Liver (tissue), 7 donors: ENCODE measurements at regions not wholly inside any gene's neighbourhood (a gene's known extent, or its start where the extent isn't known, plus 50 kb on each side); places are given as distances from the start of the nearest gene placed in this dataset.

Experiments used
- DNase-seq: peaks from one replicate; pipeline ENCODE4 v3.0.0-alpha.2; 2017; ENCODE audit warnings: low spot score
- H3K27ac ChIP-seq, 2 donors: one replicate each; pipeline ENCODE4 v1.7.0; 2013; ENCODE audit warnings: inconsistent platforms in 2 of 2, low read length in 2 of 2, control low read depth in 1 of 2, low read depth in 1 of 2, mild to moderate bottlenecking in 1 of 2
- H3K27me3 ChIP-seq, 4 donors: one replicate each; pipeline versions ENCODE4 v1.6.1 to v1.7.0; 2013; ENCODE audit warnings: low read length in 3 of 4, inconsistent platforms in 1 of 4, mild to moderate bottlenecking in 1 of 4, moderate library complexity in 1 of 4; ENCODE audit not compliant: control insufficient read depth in 4 of 4, insufficient read depth in 4 of 4
- H3K36me3 ChIP-seq, 4 donors: one replicate each; pipeline versions ENCODE4 v1.6.1 to v1.7.0; 2013; ENCODE audit warnings: low read length in 3 of 4, mild to moderate bottlenecking in 3 of 4, low read depth in 1 of 4, moderate library complexity in 1 of 4; ENCODE audit not compliant: control insufficient read depth in 4 of 4, insufficient read depth in 3 of 4
- H3K4me1 ChIP-seq, 4 donors: one replicate each; pipeline versions ENCODE4 v1.6.1 to v1.7.0; 2013; ENCODE audit warnings: low read length in 3 of 4, mild to moderate bottlenecking in 3 of 4, moderate library complexity in 1 of 4; ENCODE audit not compliant: control insufficient read depth in 4 of 4, insufficient read depth in 4 of 4
- H3K4me3 ChIP-seq, 3 donors: one replicate each; pipeline versions ENCODE4 v1.6.1 to v1.7.0; 2013; ENCODE audit warnings: low read length in 3 of 3, control low read depth in 1 of 3, low read depth in 1 of 3, mild to moderate bottlenecking in 1 of 3
- H3K9ac ChIP-seq, 2 donors: one replicate each; pipeline ENCODE4 v1.7.0; 2013; ENCODE audit warnings: low read length in 2 of 2, mild to moderate bottlenecking in 2 of 2, moderate library complexity in 2 of 2, control low read depth in 1 of 2, low read depth in 1 of 2
- H3K9me3 ChIP-seq, 4 donors: one replicate each; pipeline versions ENCODE4 v1.6.1 to v1.7.0; 2013; ENCODE audit warnings: low read length in 3 of 4; ENCODE audit not compliant: control insufficient read depth in 4 of 4
- EGR1 ChIP-seq, 2 donors: IDR thresholded peaks; 2 replicates each; pipeline ENCODE4 v1.6.1; 2016 to 2018; ENCODE audit warnings: antibody characterized with exemption in 2 of 2, low read depth in 2 of 2
- FOXA1 ChIP-seq: IDR thresholded peaks from 2 replicates; pipeline ENCODE4 v1.6.1; 2016; ENCODE audit warnings: antibody characterized with exemption
- FOXA2 ChIP-seq: IDR thresholded peaks from 2 replicates; pipeline ENCODE4 v1.6.1; 2016; ENCODE audit warnings: antibody characterized with exemption
- GABPA ChIP-seq, 2 donors: IDR thresholded peaks in 1 of 2; conservative IDR thresholded peaks in 1 of 2; 2 replicates each; pipeline ENCODE4 v1.6.1; 2016; ENCODE audit warnings: antibody characterized with exemption in 2 of 2, mild to moderate bottlenecking in 1 of 2, moderate library complexity in 1 of 2
- HNF4G ChIP-seq: IDR thresholded peaks from 2 replicates; pipeline ENCODE4 v1.6.1; 2016; ENCODE audit warnings: antibody characterized with exemption
- YY1 ChIP-seq: IDR thresholded peaks from 2 replicates; pipeline ENCODE4 v1.6.1; 2016; ENCODE audit warnings: antibody characterized with exemption, mild to moderate bottlenecking
- WGBS: extraction: QIAGEN DNeasy Blood & Tissue Kit; methylation state at CpG from one replicate; pipeline ENCODE4 v1.1.7; 2013; 5-methylcytosine and 5-hydroxymethylcytosine counted together
- TF ChIP-seq, protein P1 (sequence below): IDR thresholded peaks from 2 replicates; pipeline ENCODE4 v1.6.1; 2016; ENCODE audit warnings: antibody characterized with exemption
- TF ChIP-seq, protein P2 (sequence below): IDR thresholded peaks from 2 replicates; pipeline ENCODE4 v1.6.1; 2016; ENCODE audit warnings: antibody characterized with exemption, mild to moderate bottlenecking
- TF ChIP-seq, protein P3 (sequence below): IDR thresholded peaks from 2 replicates; pipeline ENCODE4 v1.6.1; 2016; ENCODE audit warnings: antibody characterized with exemption
- donor health status: healthy.
- donor health status: healthy.
- donor health status: healthy.
- donor health status: healthy.

DNA sequence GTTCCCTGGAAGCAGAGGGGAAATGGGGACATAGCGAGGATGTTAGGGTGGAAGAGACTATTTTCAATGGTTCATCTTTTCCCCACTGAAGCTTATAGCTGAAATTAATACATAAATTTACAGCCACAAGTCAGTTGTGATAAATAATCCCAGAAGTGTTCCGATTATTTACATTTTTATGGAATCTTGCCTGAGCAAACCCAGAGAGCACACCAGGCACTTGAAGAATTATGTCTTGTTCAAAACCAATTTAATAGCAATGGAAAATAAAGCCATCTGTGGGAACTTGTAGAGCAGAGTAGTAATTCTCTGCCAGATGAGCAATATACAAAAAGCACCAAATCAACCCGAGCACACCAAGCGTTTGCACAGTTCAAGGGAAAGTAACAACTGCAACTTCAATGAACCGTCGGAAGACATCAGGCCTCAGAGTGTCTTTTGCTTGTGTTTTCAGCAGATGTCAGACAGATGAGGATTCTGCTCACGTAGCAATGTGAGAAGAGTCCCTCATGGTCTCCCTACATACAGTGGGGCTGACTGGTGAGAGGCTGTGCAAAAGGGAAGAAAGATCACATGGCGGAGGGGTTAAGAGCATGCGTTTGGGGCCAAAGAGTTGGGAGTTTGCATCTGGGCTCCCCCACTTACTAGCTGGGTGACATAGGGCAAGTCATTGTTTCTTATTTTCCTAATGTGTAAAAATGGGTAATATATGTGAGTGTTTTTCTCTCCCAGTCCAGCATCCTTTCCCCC, 148.7 kb upstream of the HS3ST2 start:
- Histone ChIP-seq H3K4me1 (no peaks in the 10 kb centered on the region), H3K36me3 (no peaks in the 10 kb centered on the region), H3K27me3 (peaks cover 0 to 9% (median 2%) of the 10 kb centered on the region in 4 donors), H3K9ac (no peak overlapping the region), H3K4me3 (no peak overlapping the region), H3K27ac (no peak overlapping the region), H3K9me3 (no peaks in the 10 kb centered on the region)
- no peak for TF ChIP-seq FOXA2
- no peak for TF ChIP-seq EGR1 (IDR thresholded peaks at IDR 0.05; ENCODE audit: low read depth in 2 of 2)
- TF ChIP-seq YY1 = no peak
- DNase-seq = no peak
- 82% methylated on average over 9 of the region's 9 CpGs for WGBS

DNA sequence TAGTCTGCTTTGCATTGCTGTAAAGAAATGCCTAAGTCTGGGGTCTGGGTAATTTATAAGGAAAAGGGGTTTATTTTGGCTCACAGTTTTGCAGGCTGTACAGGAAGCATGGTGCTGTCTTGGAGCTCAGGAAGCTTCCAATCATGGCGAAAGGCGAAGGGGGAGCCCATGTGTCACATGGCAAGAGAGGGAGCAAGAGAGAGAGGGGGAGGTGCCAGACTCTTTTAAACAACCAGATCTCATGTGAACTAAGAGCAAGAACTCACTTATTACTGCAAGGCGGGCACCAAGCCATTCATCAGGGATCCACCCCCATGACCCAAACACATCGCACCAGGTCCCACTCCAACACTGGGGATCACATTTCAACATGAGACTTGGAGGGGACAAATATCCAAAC, 148.2 kb upstream of the HS3ST2 start:
- Histone ChIP-seq H3K9ac (no peak overlapping the region), H3K9me3 (no peaks in the 10 kb centered on the region), H3K36me3 (no peaks in the 10 kb centered on the region), H3K27me3 (peaks cover 0 to 9% (median 2%) of the 10 kb centered on the region in 4 donors), H3K4me3 (no peak overlapping the region), H3K4me1 (no peaks in the 10 kb centered on the region), H3K27ac (no peak overlapping the region)
- WGBS = 71% methylated on average over 4 of the region's 4 CpGs
- no peak for DNase-seq
- TF ChIP-seq FOXA2 (no peak), GABPA (IDR thresholded peaks at IDR 0.05 in 1 of 2, conservative IDR thresholded peaks at IDR 0.05 in 1 of 2) (no peak), FOXA1 (no peak), EGR1 (IDR thresholded peaks at IDR 0.05; ENCODE audit: low read depth in 2 of 2) (no peak)
- TF ChIP-seq, protein P1, sequence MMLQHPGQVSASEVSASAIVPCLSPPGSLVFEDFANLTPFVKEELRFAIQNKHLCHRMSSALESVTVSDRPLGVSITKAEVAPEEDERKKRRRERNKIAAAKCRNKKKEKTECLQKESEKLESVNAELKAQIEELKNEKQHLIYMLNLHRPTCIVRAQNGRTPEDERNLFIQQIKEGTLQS = no peak

DNA sequence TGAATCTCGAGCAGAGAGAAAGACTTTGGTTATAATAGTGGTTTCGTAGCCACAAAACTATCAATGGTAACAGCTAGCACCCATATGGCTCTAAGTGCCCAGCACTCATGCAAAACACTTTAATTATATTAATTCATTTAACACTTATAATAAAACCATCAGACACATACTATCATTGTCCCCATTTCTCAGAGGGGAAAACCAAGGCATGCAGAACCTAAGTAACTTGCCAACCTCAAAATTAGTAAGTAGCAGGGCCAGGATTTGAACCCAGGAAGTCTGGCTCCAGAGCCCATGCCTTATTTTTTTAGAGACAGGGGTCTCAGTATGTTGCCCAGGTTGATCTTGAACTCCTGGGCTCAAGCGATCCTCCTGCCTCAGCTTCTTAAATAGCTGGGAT, 145.6 kb upstream of the HS3ST2 start:
- TF ChIP-seq GABPA (IDR thresholded peaks at IDR 0.05 in 1 of 2, conservative IDR thresholded peaks at IDR 0.05 in 1 of 2) = no peak
- TF ChIP-seq, protein P2, sequence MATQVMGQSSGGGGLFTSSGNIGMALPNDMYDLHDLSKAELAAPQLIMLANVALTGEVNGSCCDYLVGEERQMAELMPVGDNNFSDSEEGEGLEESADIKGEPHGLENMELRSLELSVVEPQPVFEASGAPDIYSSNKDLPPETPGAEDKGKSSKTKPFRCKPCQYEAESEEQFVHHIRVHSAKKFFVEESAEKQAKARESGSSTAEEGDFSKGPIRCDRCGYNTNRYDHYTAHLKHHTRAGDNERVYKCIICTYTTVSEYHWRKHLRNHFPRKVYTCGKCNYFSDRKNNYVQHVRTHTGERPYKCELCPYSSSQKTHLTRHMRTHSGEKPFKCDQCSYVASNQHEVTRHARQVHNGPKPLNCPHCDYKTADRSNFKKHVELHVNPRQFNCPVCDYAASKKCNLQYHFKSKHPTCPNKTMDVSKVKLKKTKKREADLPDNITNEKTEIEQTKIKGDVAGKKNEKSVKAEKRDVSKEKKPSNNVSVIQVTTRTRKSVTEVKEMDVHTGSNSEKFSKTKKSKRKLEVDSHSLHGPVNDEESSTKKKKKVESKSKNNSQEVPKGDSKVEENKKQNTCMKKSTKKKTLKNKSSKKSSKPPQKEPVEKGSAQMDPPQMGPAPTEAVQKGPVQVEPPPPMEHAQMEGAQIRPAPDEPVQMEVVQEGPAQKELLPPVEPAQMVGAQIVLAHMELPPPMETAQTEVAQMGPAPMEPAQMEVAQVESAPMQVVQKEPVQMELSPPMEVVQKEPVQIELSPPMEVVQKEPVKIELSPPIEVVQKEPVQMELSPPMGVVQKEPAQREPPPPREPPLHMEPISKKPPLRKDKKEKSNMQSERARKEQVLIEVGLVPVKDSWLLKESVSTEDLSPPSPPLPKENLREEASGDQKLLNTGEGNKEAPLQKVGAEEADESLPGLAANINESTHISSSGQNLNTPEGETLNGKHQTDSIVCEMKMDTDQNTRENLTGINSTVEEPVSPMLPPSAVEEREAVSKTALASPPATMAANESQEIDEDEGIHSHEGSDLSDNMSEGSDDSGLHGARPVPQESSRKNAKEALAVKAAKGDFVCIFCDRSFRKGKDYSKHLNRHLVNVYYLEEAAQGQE = no peak
- WGBS = 88% methylated on average over 3 of the region's 3 CpGs
- H3K27me3 ChIP-seq = peaks cover 0 to 14% (median 2%) of the 10 kb centered on the region in 4 donors

DNA sequence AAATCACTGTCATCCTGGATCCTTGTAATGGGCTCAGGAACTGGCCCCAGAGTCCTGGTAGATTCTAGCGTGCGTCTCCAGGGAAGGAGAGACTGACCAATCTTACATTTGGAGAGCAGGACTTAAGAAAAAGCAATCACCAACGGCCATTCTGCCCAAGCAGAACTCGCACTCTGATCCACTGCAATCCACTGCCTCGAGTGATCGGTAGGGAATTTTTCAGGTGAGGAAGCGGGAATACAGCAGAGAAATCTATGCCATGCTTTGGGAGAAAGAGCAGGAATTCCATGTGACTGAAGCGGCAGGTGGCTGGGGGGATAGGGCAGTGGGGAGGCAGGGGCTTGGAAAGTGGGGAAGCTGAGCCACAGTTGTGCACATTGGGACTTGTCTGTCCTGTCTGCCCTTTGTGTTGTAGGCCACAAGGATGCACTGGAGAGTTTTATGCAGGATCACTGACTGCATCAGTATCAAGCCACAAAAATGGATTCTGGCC, 143.9 kb upstream of the HS3ST2 start:
- Histone ChIP-seq H3K36me3 (no peaks in the 10 kb centered on the region), H3K4me1 (no peaks in the 10 kb centered on the region), H3K9me3 (no peaks in the 10 kb centered on the region), H3K9ac (no peak overlapping the region), H3K27me3 (peaks cover 0 to 16% (median 1%) of the 10 kb centered on the region in 4 donors), H3K27ac (no peak overlapping the region), H3K4me3 (no peak overlapping the region)
- DNase-seq = no peak
- TF ChIP-seq HNF4G = no peak
- TF ChIP-seq, protein P1 = no peak
- TF ChIP-seq EGR1 (IDR thresholded peaks at IDR 0.05; ENCODE audit: low read depth in 2 of 2) = no peak
- TF ChIP-seq, protein P3, sequence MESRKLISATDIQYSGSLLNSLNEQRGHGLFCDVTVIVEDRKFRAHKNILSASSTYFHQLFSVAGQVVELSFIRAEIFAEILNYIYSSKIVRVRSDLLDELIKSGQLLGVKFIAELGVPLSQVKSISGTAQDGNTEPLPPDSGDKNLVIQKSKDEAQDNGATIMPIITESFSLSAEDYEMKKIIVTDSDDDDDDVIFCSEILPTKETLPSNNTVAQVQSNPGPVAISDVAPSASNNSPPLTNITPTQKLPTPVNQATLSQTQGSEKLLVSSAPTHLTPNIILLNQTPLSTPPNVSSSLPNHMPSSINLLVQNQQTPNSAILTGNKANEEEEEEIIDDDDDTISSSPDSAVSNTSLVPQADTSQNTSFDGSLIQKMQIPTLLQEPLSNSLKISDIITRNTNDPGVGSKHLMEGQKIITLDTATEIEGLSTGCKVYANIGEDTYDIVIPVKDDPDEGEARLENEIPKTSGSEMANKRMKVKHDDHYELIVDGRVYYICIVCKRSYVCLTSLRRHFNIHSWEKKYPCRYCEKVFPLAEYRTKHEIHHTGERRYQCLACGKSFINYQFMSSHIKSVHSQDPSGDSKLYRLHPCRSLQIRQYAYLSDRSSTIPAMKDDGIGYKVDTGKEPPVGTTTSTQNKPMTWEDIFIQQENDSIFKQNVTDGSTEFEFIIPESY = no peak
- WGBS = 91% methylated on average over 8 of the region's 8 CpGs

More for the DNA sequence above, 145.6 kb upstream of the HS3ST2 start:
- no peak overlapping the region for H3K27ac ChIP-seq
- no peak for DNase-seq
- no peak overlapping the region for H3K9ac ChIP-seq
- no peaks in the 10 kb centered on the region for H3K36me3 ChIP-seq
- no peaks in the 10 kb centered on the region for H3K4me1 ChIP-seq
- H3K9me3 ChIP-seq = no peaks in the 10 kb centered on the region
- no peak overlapping the region for H3K4me3 ChIP-seq
